AG09309 (cell line): ENCODE measurements at regions not wholly inside any gene's neighbourhood (a gene's known extent, or its start where the extent isn't known, plus 50 kb on each side); places are given as distances from the start of the nearest gene placed in this dataset.
"Not testable (repeated sequence)": the region's sequence is repeated elsewhere in the genome, so short reads cannot be mapped to it uniquely, and the experiment has no call there.

Experiments used
- DNase-seq: peaks from one replicate; pipeline ENCODE4 v3.0.0-alpha.2; 2010; ENCODE audit warnings: low read depth
- H3K4me3 ChIP-seq: 2 replicates; pipeline ENCODE4 v1.5.1; 2011; ENCODE audit warnings: mild to moderate bottlenecking, low read depth, low read length, moderate library complexity; ENCODE audit not compliant: control insufficient read depth
- CTCF ChIP-seq: IDR thresholded peaks from 2 replicates; pipeline ENCODE4 v1.5.1; 2011; ENCODE audit warnings: mild to moderate bottlenecking, low read depth, low read length, inconsistent platforms; ENCODE audit not compliant: insufficient read depth, control insufficient read depth; ENCODE audit errors: missing control alignments

- TF ChIP-seq CTCF, result no peak
- DNase-seq, result no peak
- H3K4me3 ChIP-seq, result no peak overlapping the region
These were observed 82.0 kb downstream of the BTG1 start for GRCh38 chr12:92063641-92064040.

- H3K4me3 ChIP-seq, result no peak overlapping the region
- TF ChIP-seq CTCF, result no peak
These were observed 82.8 kb downstream of the BTG1 start for GRCh38 chr12:92062539-92063493.

GRCh38 chr12:92061061-92061460, 84.6 kb downstream of the BTG1 start:
- DNase-seq, result no peak
- no peak for TF ChIP-seq CTCF
- H3K4me3 ChIP-seq, result no peak overlapping the region

More at GRCh38 chr12:92062539-92063493, 82.8 kb downstream of the BTG1 start:
- no peak for DNase-seq

- DNase-seq, result peak; percentile 60
- H3K4me3 ChIP-seq, result no peak overlapping the region
- TF ChIP-seq CTCF, result no peak
These were observed 85.7 kb downstream of the BTG1 start for GRCh38 chr12:92059960-92060359.

- H3K4me3 ChIP-seq, result no peak overlapping the region
- no peak for TF ChIP-seq CTCF
- DNase-seq, result no peak
These were observed 87.0 kb downstream of the BTG1 start for GRCh38 chr12:92058664-92059063.

GRCh38 chr12:92056756-92057155, 88.9 kb downstream of the BTG1 start:
- DNase-seq, H3K4me3 ChIP-seq: not testable (repeated sequence)

- no peak overlapping the region for H3K4me3 ChIP-seq
- no peak for TF ChIP-seq CTCF
- no peak for DNase-seq
These were observed 89.4 kb downstream of the BTG1 start for GRCh38 chr12:92056290-92056689.
